Stromal cell of bone marrow (primary cell): ENCODE measurements at regions not wholly inside any gene's neighbourhood (a gene's known extent, or its start where the extent isn't known, plus 50 kb on each side); places are given as distances from the start of the nearest gene placed in this dataset.

ENCODE experiments used
- DNase-seq: peaks from one replicate; pipeline ENCODE4 v3.0.0-alpha.2; 2012; ENCODE audit warnings: low read depth

GRCh38 chr16:50917950-50918703 is 176.2 kb downstream of the CYLD start:
- no peak for DNase-seq

- no peak for DNase-seq
These were observed 174.2 kb downstream of the CYLD start for GRCh38 chr16:50916040-50916439.

DNA sequence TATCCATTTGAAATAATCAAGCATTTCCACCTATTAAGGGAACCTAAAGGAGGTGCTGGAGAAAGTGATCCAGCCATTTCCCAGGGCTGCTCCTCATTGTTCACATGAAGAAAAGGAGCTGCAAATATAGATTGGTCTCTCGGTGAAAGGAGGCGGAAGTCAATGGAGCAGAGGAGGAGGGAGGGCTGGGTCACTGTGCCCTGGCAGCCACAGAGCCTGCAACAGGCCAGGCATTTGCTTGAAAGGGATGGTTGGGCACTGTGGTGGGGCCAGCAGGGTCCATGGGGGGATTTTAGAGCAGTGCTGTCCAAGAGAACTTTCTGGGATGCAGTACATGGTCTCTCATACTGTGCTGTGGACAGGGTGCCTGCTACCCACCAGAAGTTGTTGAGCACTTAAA is 173.2 kb downstream of the CYLD start:
- no peak for DNase-seq

DNA sequence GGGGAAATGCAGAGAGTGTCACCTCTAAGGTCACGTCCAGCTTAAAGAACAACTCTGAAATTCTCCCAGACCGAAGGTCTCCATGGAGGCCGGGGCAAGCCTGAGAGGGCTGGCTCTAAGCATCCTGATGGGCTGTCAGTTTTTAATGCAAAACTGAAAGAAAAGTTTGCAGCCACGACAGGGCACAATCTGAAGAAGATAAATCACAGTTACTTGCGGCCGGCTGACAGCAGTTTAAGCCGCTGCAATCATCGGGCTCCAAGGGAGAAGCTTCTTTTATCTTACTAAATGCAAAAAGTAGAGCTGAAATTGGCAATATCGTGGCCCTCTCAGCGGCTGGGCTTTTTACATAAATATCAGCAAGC is 168.8 kb downstream of the CYLD start:
- no peak for DNase-seq

GRCh38 chr16:50909831-50910735 is 168.2 kb downstream of the CYLD start:
- no peak for DNase-seq

DNA sequence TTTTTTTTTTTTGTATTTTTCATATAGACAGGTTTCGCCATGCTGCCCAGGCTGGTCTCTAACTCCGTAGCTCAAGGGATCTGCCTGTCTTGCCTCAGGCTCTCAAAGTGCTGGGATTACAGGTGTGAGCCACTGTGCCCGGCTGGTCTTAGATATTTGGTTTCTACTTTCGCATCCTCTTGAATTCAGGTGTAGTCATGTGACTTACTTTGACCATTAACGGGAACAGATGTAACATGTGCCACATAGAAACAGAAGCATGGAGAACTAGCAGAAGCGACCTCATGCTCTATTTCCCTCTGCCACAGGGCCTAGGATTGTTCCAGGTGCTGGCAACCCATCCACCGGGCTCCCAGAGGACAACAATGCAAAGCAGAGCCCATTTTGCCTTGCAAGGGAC is 166.6 kb downstream of the CYLD start:
- DNase-seq: no peak

DNA sequence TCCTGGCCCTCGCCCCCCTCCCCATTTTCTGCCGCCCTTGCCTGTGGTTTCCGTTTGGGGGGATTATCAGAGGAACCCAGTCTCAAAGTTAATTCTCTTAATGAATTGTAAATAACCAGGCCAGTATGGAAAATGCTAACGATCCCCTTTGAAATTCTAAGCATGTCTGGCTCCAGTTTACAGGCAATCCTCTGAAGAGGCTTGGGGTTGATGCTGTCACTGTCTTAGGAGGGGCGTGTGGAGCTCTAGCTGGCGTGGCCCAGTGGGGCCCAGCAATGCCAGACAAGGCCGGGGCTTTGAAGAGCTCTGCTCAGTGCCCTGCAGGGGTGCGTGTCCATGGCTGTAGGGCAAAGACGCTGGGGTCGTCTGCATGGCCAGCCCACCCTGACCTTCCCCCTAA is 164.6 kb downstream of the CYLD start:
- DNase-seq: no peak

DNA sequence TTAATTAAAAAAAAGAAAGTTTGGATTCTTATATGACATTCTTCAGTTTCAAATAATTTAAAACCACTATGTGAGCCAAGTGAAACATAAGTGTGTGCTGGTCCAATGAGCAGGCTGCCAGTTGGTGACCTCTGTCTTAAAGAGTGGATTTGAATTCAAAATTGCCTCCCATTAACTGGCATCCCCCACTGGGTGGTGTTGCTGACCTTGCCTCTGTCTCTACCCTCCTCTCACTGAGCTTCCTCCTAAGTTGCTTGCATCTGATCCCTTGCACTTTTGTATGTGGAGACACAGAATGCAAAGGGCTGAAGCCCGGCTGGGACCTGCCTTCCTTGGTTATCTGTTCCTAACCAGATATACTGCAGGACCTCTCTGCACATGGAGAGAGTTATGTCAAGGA is 160.6 kb downstream of the CYLD start:
- DNase-seq: no peak

GRCh38 chr16:50901062-50901461 is 159.2 kb downstream of the CYLD start:
- no peak for DNase-seq

- DNase-seq: no peak
These were observed 158.6 kb downstream of the CYLD start for GRCh38 chr16:50900391-50900942.

GRCh38 chr16:50899951-50900350 is 158.1 kb downstream of the CYLD start:
- DNase-seq: no peak

GRCh38 chr16:50889746-50890145 is 147.9 kb downstream of the CYLD start:
- DNase-seq: no peak

DNA sequence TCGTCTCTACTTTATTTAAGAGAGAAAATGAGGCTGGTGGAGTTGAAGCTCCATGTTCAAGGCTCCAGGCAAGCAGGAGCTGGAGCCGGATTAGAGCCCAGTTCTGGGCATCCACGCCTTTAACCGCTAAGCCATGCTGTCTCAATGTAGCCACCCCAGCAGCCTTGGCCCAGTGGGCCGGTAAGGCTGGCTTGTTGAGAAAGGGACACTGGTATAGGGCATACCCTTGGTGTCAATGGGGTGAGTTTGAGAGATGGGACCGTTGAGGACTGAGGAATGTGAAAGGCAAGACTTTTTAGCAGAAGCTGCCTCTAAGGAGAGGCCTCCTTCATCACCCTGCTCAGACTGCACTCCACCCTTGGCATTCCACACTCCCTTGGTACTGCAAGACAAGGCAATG is 147.4 kb downstream of the CYLD start:
- DNase-seq: no peak

DNA sequence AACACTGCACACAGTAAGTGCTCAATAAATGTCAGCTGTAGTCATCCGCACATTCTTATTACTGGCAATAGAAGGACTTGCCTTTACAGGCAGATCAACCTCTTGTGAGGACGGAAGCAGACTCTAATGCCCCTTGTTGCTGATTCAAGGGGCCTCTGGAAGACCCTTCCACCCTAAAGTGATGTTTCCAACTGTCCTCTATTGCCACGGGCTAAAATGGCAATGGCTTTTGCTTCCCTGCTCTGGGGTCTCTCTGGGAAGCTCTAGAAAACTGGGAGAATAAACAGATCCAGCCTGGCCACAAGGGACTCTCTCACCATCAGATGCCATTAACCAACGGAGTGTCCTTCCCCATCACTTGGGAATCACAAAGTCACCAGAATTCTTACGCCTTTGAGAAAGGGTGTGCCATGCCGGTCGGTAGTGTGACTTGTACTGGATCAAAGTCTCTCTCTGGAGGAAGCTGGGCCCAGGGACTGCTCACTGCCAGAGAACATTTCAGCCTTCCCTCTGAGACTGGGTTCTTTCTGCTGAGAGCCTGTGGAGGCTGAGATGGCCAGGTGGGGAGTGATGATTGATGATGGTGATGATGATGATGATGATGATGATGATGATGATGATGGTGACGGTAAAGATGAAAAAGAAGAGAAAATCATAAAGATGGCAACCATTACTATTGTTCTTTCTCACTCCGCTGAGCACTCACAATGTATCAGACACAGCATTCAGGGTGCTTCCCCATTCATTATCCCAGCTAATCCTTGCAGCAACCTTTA is 146.8 kb downstream of the CYLD start:
- no peak for DNase-seq

DNA sequence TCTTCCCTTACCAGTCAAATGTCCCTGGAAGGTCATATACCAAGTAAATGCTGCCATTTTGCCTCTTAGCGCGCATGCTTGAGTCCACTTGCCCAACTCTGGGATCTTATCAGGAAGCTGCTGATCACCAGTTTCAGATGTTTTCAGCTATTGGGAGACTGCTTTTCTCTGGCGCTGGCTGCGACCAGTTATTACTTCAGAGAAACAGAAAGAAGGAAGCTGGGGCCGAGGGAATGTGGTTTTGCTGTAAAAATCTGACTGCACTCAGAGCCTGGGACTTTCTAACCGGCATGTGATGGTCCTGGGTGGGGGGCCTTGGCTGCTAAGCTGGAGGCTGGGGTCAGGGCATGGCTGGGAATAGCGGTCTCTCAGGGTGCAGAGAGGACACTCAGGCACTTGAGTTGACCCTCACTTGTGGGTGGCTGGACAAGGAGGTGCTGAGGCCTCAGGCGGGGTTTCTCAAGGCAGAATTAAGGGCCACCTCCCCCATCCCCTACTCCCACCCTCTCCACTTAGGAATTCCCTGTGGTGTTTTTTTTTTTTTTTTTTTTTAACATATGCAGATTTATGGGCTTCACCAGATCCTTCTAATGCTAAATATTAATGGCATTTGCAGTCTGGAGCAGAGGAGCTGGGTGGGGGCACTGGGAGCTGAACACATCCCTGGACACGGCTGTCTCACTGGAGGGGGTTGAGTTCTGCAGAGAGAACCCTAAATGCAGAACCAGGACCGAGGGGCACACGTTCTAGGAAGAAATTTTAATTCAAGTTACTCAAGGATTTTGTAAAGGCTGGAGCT is 145.8 kb downstream of the CYLD start:
- no peak for DNase-seq

- DNase-seq: no peak
These were observed 142.4 kb downstream of the CYLD start for GRCh38 chr16:50884066-50884860.

DNA sequence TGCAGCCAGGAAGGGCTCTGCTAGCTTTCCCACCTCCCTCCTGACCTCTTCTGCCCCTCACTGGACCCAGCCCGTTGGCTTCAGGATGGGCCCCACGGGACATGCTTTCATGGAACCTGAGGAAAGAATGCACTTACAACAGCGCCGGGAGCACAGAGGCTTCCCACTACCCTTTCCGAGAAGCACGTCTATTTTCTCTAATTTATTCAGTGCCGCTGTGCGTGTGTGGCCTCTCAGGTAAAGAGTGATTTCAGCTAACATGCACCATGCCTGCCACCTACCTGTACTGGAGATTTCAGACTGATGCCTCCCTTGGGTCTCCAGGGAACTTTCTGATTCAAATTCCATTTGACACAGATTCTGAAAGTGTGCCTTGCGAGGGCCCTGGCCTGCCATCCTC is 140.1 kb downstream of the CYLD start:
- no peak for DNase-seq

DNA sequence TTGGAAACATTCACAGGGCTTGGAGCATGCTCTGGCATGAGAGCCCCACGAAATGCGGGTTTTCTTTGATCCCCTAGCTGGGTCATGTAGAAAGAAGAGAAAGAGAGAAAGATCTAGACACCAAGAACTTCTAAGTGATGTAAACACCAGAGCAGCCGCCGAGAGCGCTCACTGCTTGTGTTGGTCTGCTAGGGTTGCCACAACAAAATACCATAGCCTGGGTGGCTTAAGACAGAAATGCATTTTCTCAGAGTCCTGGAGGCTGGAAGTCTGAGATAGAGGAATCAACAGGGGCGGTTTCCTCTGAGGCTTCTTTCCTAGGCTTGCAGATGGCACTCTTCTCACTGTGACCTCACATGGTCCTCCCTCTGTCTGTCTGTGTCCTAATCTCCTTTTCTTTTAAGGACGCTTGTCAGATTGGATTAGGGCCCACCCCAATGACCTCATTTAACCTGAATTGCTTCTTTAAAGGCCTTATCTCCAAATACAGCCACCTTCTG is 139.5 kb downstream of the CYLD start:
- no peak for DNase-seq

GRCh38 chr16:50880926-50881325 is 139.0 kb downstream of the CYLD start:
- DNase-seq: no peak

GRCh38 chr16:50879873-50880695 is 138.2 kb downstream of the CYLD start:
- no peak for DNase-seq
